Prostate gland (tissue), 2 donors: ENCODE measurements at regions not wholly inside any gene's neighbourhood (a gene's known extent, or its start where the extent isn't known, plus 50 kb on each side); places are given as distances from the start of the nearest gene placed in this dataset.

Source experiments
- DNase-seq: peaks from one replicate; pipeline ENCODE4 v3.0.0-alpha.2; 2019; ENCODE audit warnings: low spot score
- H3K27ac ChIP-seq, 2 donors: fragments of 200-600 bp; sonication (generic); 2 replicates each; pipeline ENCODE4 v1.5.1; 2017 to 2019
- H3K27me3 ChIP-seq: fragments of 200-600 bp; sonication (generic); replicated peaks from 2 replicates; pipeline ENCODE4 v1.5.1; 2019; ENCODE audit not compliant: insufficient read depth
- H3K36me3 ChIP-seq, 2 donors: fragments of 200-600 bp; sonication (generic); 1 replicate in 1 of 2; 2 replicates in 1 of 2; pipeline versions ENCODE4 v1.5.1 to v1.8.1; 2017 to 2019
- H3K4me1 ChIP-seq: fragments of 200-600 bp; sonication (generic); replicated peaks from 2 replicates; pipeline ENCODE4 v1.5.1; 2019
- H3K4me3 ChIP-seq, 2 donors: fragments of 200-600 bp; sonication (generic); 2 replicates each; pipeline ENCODE4 v1.5.1; 2017 to 2019
- H3K9me3 ChIP-seq: fragments of 200-600 bp; sonication (generic); 2 replicates; pipeline ENCODE4 v1.5.1; 2017
- POLR2A ChIP-seq: fragments of 450-650 bp; IDR thresholded peaks from one replicate; pipeline ENCODE4 v1.6.1; 2016; ENCODE audit warnings: antibody characterized with exemption, mild to moderate bottlenecking
- POLR2AphosphoS5 ChIP-seq: sonication (generic); formaldehyde crosslinking; IDR thresholded peaks from one replicate; pipeline ENCODE4 v1.6.1; 2017; ENCODE audit warnings: antibody characterized with exemption
- WGBS: methylation state at CpG from one replicate; pipeline ENCODE4 v1.1.5; 2018; 5-methylcytosine and 5-hydroxymethylcytosine counted together
- intact Hi-C: fragments of 100-400 bp; cut with DNase I; formaldehyde crosslinking; loops from one replicate; pipeline ENCODE4 v1.14.2; 2022
- TF ChIP-seq, protein P1 (sequence below), 4 experiments: fragments of 200-600 bp in 2 of 4; fragments of 450-650 bp in 2 of 4; sonication (generic) in 2 of 4; IDR thresholded peaks; 1 replicate in 3 of 4; 2 replicates in 1 of 4; pipeline ENCODE4 v1.5.1; 2016 to 2019; ENCODE audit warnings: antibody characterized with exemption in 4 of 4, mild to moderate bottlenecking in 2 of 4, moderate library complexity in 2 of 4

DNA sequence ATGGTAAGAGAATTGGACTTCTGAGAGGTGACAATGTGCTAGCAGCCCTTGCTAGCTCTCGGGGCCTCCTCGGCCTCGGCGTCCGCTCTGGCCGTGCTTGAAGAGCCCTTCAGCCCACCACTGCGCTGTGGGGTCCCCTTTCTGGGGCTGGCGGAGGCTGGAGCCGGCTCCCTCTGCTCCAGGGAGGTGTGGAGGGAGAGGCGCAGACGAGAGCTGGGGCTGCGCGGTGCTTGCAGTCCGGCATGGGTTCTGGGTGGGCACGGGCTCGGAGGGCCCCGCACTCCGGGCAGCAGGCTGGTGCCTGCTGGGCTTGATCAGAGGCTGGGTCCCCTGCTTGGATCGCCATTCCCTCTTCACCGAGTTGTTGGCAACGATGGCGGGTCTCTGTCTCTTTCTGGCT is 226.4 kb upstream of the AMIGO2 start:
- TF ChIP-seq POLR2A (no peak), POLR2AphosphoS5 (no peak)
- TF ChIP-seq, protein P1, sequence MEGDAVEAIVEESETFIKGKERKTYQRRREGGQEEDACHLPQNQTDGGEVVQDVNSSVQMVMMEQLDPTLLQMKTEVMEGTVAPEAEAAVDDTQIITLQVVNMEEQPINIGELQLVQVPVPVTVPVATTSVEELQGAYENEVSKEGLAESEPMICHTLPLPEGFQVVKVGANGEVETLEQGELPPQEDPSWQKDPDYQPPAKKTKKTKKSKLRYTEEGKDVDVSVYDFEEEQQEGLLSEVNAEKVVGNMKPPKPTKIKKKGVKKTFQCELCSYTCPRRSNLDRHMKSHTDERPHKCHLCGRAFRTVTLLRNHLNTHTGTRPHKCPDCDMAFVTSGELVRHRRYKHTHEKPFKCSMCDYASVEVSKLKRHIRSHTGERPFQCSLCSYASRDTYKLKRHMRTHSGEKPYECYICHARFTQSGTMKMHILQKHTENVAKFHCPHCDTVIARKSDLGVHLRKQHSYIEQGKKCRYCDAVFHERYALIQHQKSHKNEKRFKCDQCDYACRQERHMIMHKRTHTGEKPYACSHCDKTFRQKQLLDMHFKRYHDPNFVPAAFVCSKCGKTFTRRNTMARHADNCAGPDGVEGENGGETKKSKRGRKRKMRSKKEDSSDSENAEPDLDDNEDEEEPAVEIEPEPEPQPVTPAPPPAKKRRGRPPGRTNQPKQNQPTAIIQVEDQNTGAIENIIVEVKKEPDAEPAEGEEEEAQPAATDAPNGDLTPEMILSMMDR (IDR thresholded peaks at IDR 0.05), result no peak
- Histone ChIP-seq H3K27ac (no peak overlapping the region), H3K4me3 (no peak overlapping the region), H3K9me3 (no peaks in the 10 kb centered on the region), H3K27me3 (no peaks in the 10 kb centered on the region), H3K4me1 (no peaks in the 10 kb centered on the region), H3K36me3 (no peaks in the 10 kb centered on the region)
- intact Hi-C loops, result loop anchor here (5.0 kb wide), 2 partner anchors 229 to 274 kb away; partner anchors contain the start of genes AMIGO2 and PCED1B
- DNase-seq, result no peak
- 91% methylated on average over 18 of the region's 22 CpGs for WGBS

DNA sequence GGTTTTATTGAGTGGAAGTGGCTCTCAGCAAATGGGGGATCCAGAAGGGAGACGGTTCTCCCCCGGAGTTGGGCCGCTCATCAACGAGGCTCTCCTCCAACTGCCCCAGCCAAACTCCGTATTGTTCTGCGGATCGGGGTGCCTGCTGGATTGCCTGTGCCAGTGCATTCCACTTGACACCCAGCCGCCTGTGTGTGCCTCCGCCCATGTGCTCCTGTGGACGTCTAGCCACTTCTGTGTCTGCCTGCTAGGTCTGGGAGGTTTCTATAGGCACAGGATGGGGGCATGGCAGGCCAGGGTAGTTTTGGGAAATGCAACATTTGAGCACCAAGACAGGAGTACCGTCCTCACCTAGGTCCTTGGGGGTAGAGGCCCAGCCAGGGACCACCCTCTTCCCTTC is 225.7 kb upstream of the AMIGO2 start:
- no peak overlapping the region for H3K27ac ChIP-seq
- 92% methylated on average over 11 of the region's 11 CpGs for WGBS
- no peak overlapping the region for H3K4me3 ChIP-seq
- TF ChIP-seq POLR2A (no peak), POLR2AphosphoS5 (no peak)
- TF ChIP-seq, protein P1 (IDR thresholded peaks at IDR 0.05), result no peak
- H3K4me1 ChIP-seq, result no peaks in the 10 kb centered on the region
- H3K27me3 ChIP-seq, result no peaks in the 10 kb centered on the region
- H3K36me3 ChIP-seq, result no peaks in the 10 kb centered on the region
- H3K9me3 ChIP-seq, result no peaks in the 10 kb centered on the region
- DNase-seq, result no peak
- intact Hi-C loops, result loop anchor here (5.0 kb wide), 2 partner anchors 228 to 273 kb away; partner anchors contain the start of genes AMIGO2 and PCED1B

DNA sequence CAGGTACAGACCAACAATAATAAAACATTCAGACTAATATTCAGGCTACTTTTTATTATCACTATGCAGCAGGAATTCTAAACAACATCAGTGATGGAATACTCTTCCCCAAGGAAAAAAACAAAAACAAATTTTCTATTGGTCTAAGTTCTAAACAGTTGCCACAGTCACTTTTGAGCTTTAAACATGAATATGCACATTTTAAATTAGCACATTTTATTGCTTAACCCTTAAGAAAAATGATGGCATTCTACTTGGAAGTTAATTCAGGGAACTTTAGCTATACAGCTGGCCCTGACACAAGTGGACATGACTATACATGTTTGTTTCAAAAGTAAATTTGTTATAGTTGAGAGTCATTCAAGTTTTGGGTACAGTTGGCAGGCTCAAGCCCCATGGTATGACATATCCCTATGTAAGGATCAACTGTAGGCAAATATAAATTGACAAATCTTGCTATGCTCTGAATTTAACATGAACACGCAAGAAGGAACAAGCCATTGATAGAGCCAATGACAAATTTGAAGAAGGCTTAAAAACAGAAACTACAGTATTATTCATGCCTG is 224.3 kb upstream of the AMIGO2 start:
- Histone ChIP-seq H3K27ac (no peak overlapping the region), H3K27me3 (no peaks in the 10 kb centered on the region), H3K9me3 (no peaks in the 10 kb centered on the region), H3K4me3 (no peak overlapping the region), H3K36me3 (no peaks in the 10 kb centered on the region), H3K4me1 (no peaks in the 10 kb centered on the region)
- DNase-seq, result no peak
- WGBS, result 74% methylated on average over 1 of the region's 1 CpG
- intact Hi-C loops, result no loop called here
- TF ChIP-seq, protein P1 (IDR thresholded peaks at IDR 0.05), result no peak
- TF ChIP-seq POLR2A (no peak), POLR2AphosphoS5 (no peak)

DNA sequence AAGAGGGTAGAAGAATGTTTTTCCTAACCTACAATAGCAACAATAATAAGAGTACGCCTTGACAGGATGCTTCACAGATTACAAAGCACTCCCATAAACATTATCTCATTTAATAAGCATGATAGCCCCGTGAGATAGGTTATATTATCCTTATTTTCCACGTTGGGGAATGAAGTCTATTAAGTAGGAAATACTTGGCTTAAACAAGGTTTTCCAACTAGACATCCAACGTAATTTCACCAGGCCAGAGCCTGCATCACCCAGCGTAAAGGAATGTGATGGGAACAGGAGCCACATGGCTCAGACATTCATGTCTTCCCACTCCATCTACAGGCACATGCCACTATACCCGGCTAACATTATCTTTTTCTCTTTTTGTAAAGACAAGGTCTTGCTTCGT is 223.4 kb upstream of the AMIGO2 start:
- Histone ChIP-seq H3K9me3 (no peaks in the 10 kb centered on the region), H3K36me3 (no peaks in the 10 kb centered on the region), H3K27ac (no peak overlapping the region), H3K27me3 (no peaks in the 10 kb centered on the region), H3K4me1 (no peaks in the 10 kb centered on the region), H3K4me3 (no peak overlapping the region)
- no peak for TF ChIP-seq POLR2A
- TF ChIP-seq, protein P1 (IDR thresholded peaks at IDR 0.05), result no peak
- no peak for TF ChIP-seq POLR2AphosphoS5
- 79% methylated on average over 7 of the region's 7 CpGs for WGBS
- no peak for DNase-seq
- intact Hi-C loops, result no loop called here

DNA sequence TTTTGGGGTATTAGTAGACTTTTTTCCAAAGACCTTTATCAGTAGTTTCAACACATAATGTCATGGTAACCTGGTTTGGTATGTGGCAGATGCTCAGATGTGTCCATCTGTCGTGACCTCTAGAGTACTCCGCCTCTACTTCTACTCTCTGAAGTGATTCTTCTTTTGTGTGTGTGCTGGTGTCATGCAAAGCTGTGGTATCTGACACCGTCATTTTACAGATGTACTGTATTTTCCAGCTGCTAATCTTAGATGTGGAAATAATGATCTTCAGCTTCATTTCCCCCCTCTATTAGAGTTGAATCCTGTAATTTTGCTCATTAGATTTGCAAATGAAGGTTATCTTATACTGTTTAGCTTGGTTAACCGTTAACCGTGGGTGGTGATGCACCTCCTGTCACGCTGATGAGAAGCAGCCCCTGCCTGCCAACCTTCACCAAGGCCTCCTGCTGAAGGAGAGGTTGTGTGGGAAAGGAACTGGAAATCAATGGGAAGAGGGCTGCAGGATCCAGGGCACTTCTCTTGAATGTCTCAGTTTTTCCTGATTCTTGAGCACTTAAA is 222.4 kb upstream of the AMIGO2 start:
- TF ChIP-seq POLR2A (no peak), POLR2AphosphoS5 (no peak)
- TF ChIP-seq, protein P1 (IDR thresholded peaks at IDR 0.05), result no peak
- DNase-seq, result no peak
- intact Hi-C loops, result no loop called here
- no peak overlapping the region for H3K27ac ChIP-seq
- no peak overlapping the region for H3K4me3 ChIP-seq
- no peaks in the 10 kb centered on the region for H3K36me3 ChIP-seq
- H3K9me3 ChIP-seq, result no peaks in the 10 kb centered on the region
- H3K4me1 ChIP-seq, result no peaks in the 10 kb centered on the region
- H3K27me3 ChIP-seq, result no peaks in the 10 kb centered on the region
- WGBS, result 59% methylated on average over 6 of the region's 6 CpGs
